ENCODE measurements at regions not wholly inside any gene's neighbourhood (a gene's known extent, or its start where the extent isn't known, plus 50 kb on each side); places are given as distances from the start of the nearest gene placed in this dataset.
"Not testable (repeated sequence)": the region's sequence is repeated elsewhere in the genome, so short reads cannot be mapped to it uniquely, and the experiment has no call there.

DNA sequence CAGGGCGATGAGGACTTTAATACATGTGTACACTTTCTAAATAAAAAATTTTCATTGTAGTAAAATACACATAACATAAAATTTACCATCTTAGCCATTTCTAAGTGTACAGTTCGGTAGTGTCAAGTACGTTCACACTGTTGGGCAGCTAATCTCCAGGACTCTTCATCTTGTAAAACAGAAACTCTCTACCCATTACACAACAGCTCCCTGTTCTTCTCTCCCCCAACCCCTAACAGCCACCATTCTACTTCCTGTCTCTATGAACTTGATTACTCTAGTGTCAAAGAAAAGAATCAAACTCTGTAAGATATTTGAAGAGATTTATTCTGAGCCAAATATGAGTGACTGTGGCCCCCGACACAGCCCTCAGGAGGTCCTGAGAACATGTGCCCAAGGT is 208.3 kb upstream of the PLGLB1 start:
- H3K9me3 Mint-ChIP-seq, H3K27ac Mint-ChIP-seq, H3K4me1 Mint-ChIP-seq, ATAC-seq, H3K4me3 Mint-ChIP-seq, DNase-seq: not testable (repeated sequence)
- peaks cover 13% of the 10 kb centered on the region for H3K27me3 Mint-ChIP-seq

GRCh38 chr2:87235333-87235981 is 213.8 kb upstream of the PLGLB1 start:
- not testable (repeated sequence) for H3K4me3 Mint-ChIP-seq

DNA sequence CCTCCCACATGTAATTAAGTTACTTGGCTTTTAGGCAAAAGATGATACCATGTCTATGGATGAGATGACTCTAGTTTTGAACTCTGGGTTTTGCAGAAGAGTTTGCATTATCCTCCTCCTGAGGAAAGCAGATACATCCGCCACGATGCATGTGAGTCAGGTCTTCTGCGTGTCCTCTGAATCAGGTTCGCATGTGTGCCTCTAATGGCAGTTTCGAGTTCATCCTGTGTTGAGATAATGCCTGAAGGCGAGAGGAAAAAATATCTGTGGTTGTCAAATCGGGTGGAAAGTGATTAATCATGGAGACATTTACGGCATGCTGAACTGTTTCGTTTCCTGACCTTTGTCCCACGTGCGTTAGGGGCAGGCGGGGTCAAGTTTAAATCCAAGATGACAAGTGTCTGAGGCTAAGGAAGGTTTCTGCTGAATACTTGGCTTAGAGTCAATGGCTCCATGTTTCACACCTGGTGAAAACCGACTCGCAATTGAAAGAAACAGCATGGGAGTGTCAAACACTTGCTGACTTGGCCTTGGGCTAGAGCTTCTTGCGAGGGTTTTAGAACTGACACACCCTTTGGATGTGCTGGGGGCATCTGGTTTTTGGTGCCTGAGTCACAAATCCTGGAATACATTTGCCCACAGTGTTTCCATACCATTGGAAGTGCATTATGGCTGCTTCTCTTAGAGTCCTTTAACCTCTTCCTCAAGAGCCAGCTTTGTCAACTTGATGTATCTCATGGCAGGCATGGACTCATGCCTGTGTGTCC is 216.1 kb upstream of the PLGLB1 start:
- not testable (repeated sequence) for H3K27me3 Mint-ChIP-seq, H3K4me3 Mint-ChIP-seq, H3K27ac Mint-ChIP-seq, H3K9me3 Mint-ChIP-seq, DNase-seq, H3K4me1 Mint-ChIP-seq
- ATAC-seq = peak; percentile 66

More at GRCh38 chr2:87235333-87235981, 213.8 kb upstream of the PLGLB1 start:
- not testable (repeated sequence) for H3K9me3 Mint-ChIP-seq, ATAC-seq, DNase-seq, H3K27ac Mint-ChIP-seq, H3K4me1 Mint-ChIP-seq, H3K27me3 Mint-ChIP-seq

GRCh38 chr2:87239558-87240215 is 218.0 kb upstream of the PLGLB1 start:
- not testable (repeated sequence) for H3K9me3 Mint-ChIP-seq, H3K4me1 Mint-ChIP-seq, DNase-seq, H3K4me3 Mint-ChIP-seq, H3K27ac Mint-ChIP-seq, H3K27me3 Mint-ChIP-seq
- ATAC-seq = peak; percentile 31

GRCh38 chr2:87246066-87246717 is 224.5 kb upstream of the PLGLB1 start:
- H3K4me1 Mint-ChIP-seq, DNase-seq, H3K9me3 Mint-ChIP-seq, H3K4me3 Mint-ChIP-seq, H3K27ac Mint-ChIP-seq: not testable (repeated sequence)
- ATAC-seq = peak; percentile 45
- H3K27me3 Mint-ChIP-seq = peaks cover 20% of the 10 kb centered on the region

GRCh38 chr2:87252046-87252445 is 230.4 kb upstream of the PLGLB1 start:
- H3K27ac Mint-ChIP-seq, H3K4me1 Mint-ChIP-seq, H3K4me3 Mint-ChIP-seq, ATAC-seq, H3K9me3 Mint-ChIP-seq, DNase-seq: not testable (repeated sequence)
- peaks cover 20% of the 10 kb centered on the region for H3K27me3 Mint-ChIP-seq

- H3K27me3 Mint-ChIP-seq = peaks cover 14% of the 10 kb centered on the region
- ATAC-seq, DNase-seq, H3K4me1 Mint-ChIP-seq, H3K27ac Mint-ChIP-seq, H3K9me3 Mint-ChIP-seq, H3K4me3 Mint-ChIP-seq: not testable (repeated sequence)
These were observed 232.9 kb upstream of the PLGLB1 start for GRCh38 chr2:87254562-87254961.

DNA sequence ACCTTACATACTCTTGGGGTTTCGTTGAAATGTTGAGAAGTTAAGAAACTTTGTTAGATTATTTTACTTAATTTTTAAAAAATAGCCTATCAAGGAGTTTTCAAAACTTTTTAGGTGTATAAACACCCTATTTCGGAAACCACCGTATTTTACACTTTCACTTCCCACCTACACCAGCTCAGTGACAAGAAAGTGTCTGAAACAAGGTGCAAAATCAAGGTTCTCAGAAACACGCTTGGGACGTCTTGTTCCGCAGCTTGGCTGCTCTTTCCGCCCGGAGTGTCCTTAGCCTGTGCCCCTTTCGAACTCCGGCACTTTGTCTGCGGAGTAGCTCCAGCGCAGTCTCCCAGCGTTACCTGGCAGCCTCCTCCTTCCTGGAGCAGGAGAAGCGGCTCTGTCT is 233.8 kb upstream of the PLGLB1 start:
- not testable (repeated sequence) for H3K4me3 Mint-ChIP-seq, H3K9me3 Mint-ChIP-seq, ATAC-seq, DNase-seq, H3K4me1 Mint-ChIP-seq, H3K27ac Mint-ChIP-seq, H3K27me3 Mint-ChIP-seq

GRCh38 chr2:87258887-87259286 is 237.2 kb upstream of the PLGLB1 start:
- H3K27me3 Mint-ChIP-seq, H3K4me3 Mint-ChIP-seq, H3K27ac Mint-ChIP-seq, H3K9me3 Mint-ChIP-seq, ATAC-seq, DNase-seq, H3K4me1 Mint-ChIP-seq: not testable (repeated sequence)

- not testable (repeated sequence) for ATAC-seq, H3K27me3 Mint-ChIP-seq, H3K27ac Mint-ChIP-seq, H3K9me3 Mint-ChIP-seq, DNase-seq, H3K4me3 Mint-ChIP-seq, H3K4me1 Mint-ChIP-seq
These were observed 240.6 kb upstream of the PLGLB1 start for GRCh38 chr2:87262184-87262702.

DNA sequence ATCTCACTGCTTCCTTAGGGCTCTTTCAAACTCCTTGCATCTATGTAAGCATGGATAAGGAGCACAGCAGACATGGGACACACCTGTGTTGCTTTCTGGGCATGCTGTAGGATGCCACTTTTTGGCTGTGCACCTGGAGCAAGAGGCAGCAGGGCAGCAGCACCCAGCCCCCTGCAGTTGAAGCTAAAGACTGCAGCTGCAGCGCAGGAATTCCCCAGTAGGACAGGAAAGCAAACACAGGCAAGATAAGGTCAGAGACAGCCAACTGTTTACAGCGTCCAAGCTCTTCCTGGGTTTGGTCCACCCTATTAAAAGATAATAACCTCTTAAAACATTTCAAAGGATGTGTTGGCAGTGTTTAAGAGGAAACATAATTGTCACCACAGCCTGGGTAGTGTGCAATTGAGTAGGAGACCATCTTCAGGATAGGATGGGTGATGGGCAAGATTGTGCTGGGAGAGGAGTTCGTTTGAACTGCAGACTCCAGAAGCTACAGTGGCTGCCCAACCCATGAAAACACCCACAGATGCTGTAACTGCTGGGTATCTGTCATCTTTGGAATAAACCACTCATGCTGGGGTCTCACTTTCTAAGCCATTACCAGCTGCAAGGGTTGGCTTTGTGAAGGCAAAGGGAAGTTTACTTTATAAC is 242.3 kb upstream of the PLGLB1 start:
- not testable (repeated sequence) for H3K4me3 Mint-ChIP-seq, H3K4me1 Mint-ChIP-seq, ATAC-seq

GRCh38 chr2:87275192-87275591 is 253.5 kb upstream of the PLGLB1 start:
- ATAC-seq, H3K27me3 Mint-ChIP-seq, H3K9me3 Mint-ChIP-seq, H3K4me3 Mint-ChIP-seq, DNase-seq, H3K4me1 Mint-ChIP-seq, H3K27ac Mint-ChIP-seq: not testable (repeated sequence)

More for the DNA sequence above, 242.3 kb upstream of the PLGLB1 start:
- H3K27ac Mint-ChIP-seq, DNase-seq, H3K9me3 Mint-ChIP-seq, H3K27me3 Mint-ChIP-seq: not testable (repeated sequence)

DNA sequence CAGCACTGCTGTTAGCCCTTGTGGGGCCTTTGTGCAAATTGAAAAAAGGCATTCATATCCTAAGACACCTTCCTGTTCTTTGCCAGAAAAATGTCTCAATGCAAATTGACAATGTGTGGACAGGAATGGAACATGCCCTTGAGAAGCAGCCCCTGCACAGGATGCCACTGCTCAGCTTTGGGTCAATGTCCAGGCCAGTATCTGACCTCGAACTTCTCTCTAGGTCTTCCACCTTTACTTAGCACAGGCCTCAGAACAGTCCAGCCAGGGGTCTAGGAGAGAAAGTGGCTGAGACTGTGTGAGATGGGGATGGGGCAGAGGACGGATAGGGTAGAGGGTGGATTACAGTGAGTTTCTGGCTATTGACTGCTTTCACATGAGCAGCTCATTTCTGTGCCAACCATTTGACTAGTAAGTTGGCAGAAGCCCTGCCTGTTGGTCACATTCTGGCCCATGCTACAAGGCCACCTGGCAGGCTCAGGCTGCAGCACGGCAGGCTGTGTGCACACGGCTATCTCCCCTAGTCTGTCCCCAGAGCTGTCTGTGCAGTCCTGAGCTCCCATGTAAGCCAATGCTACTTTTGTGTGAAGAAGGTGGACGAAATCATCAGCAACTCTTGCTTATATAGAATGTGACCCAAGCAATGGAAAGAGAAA is 254.5 kb upstream of the PLGLB1 start:
- H3K9me3 Mint-ChIP-seq, DNase-seq, H3K27ac Mint-ChIP-seq, H3K4me3 Mint-ChIP-seq, ATAC-seq, H3K4me1 Mint-ChIP-seq, H3K27me3 Mint-ChIP-seq: not testable (repeated sequence)

DNA sequence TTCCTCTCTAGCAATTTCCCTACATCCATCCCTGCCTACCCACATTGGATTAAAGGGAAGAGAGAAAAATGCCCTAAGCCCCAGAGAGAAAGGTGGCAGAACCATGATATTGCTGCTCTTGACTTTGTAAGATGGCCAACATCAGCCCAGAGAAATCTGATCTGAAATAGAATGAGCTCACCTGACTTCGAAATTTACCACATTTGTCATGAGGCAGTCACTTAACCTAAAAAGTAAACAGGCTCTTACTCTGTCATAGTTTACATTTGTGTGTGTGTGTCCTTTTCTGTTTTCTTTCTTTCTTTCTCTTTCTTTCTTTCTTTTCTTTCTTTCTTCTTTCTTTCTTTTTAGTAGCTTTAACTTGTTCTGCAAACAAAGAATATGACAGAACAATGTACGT is 255.0 kb upstream of the PLGLB1 start:
- H3K9me3 Mint-ChIP-seq, H3K4me1 Mint-ChIP-seq, ATAC-seq, H3K27me3 Mint-ChIP-seq, DNase-seq, H3K27ac Mint-ChIP-seq, H3K4me3 Mint-ChIP-seq: not testable (repeated sequence)

- H3K9me3 Mint-ChIP-seq, ATAC-seq, DNase-seq, H3K27me3 Mint-ChIP-seq, H3K4me3 Mint-ChIP-seq, H3K27ac Mint-ChIP-seq, H3K4me1 Mint-ChIP-seq: not testable (repeated sequence)
These were observed 256.1 kb upstream of the PLGLB1 start for GRCh38 chr2:87277734-87278133.
